ENCODE measurements at regions not wholly inside any gene's neighbourhood (a gene's known extent, or its start where the extent isn't known, plus 50 kb on each side); places are given as distances from the start of the nearest gene placed in this dataset.

- Histone ChIP-seq H3K27me3 (no peaks in the 10 kb centered on the region), H3K4me3 (no peak overlapping the region), H3K4me1 (no peaks in the 10 kb centered on the region), H3K9me3 (no peaks in the 10 kb centered on the region), H3K36me3 (no peaks in the 10 kb centered on the region), H3K27ac (no peak overlapping the region)
- intact Hi-C loops (cut with DNase I), result no loop called here
- ATAC-seq (no peak), DNase-seq (no peak)
- no peak for TF ChIP-seq CTCF (IDR thresholded peaks at IDR 0.05)
These were observed 64.8 kb upstream of the PPM1J start for GRCh38 chr1:112779665-112780526.

GRCh38 chr1:112778137-112778536, 63.0 kb upstream of the PPM1J start:
- Histone ChIP-seq H3K9me3 (no peaks in the 10 kb centered on the region), H3K4me3 (no peak overlapping the region), H3K4me1 (no peaks in the 10 kb centered on the region), H3K27me3 (peaks cover 0 to 2% of the 10 kb centered on the region in 2 donors), H3K27ac (no peak overlapping the region), H3K36me3 (no peaks in the 10 kb centered on the region)
- intact Hi-C loops (cut with DNase I), result no loop called here
- no peak for DNase-seq
- TF ChIP-seq CTCF (IDR thresholded peaks at IDR 0.05), result no peak
- ATAC-seq, result no peak

- intact Hi-C loops (cut with DNase I), result no loop called here
- H3K4me1 ChIP-seq, result no peaks in the 10 kb centered on the region
- no peak for ATAC-seq
- no peak overlapping the region for H3K4me3 ChIP-seq
- H3K9me3 ChIP-seq, result no peaks in the 10 kb centered on the region
- TF ChIP-seq CTCF (IDR thresholded peaks at IDR 0.05), result no peak
- H3K27ac ChIP-seq, result no peak overlapping the region
- no peak for DNase-seq
- H3K36me3 ChIP-seq, result no peaks in the 10 kb centered on the region
- peaks cover 0 to 13% of the 10 kb centered on the region in 2 donors for H3K27me3 ChIP-seq
These were observed 61.6 kb upstream of the PPM1J start for GRCh38 chr1:112776688-112777087.

- no peaks in the 10 kb centered on the region for H3K9me3 ChIP-seq
- H3K36me3 ChIP-seq, result no peaks in the 10 kb centered on the region
- ATAC-seq (no peak), DNase-seq (no peak)
- H3K4me1 ChIP-seq, result no peaks in the 10 kb centered on the region
- TF ChIP-seq CTCF (IDR thresholded peaks at IDR 0.05), result no peak
- peaks cover 0 to 26% of the 10 kb centered on the region in 2 donors for H3K27me3 ChIP-seq
- intact Hi-C loops (cut with DNase I), result no loop called here
- no peak overlapping the region for H3K4me3 ChIP-seq
- no peak overlapping the region for H3K27ac ChIP-seq
These were observed 57.6 kb upstream of the PPM1J start for GRCh38 chr1:112772781-112773180.

GRCh38 chr1:112770724-112771123, 55.6 kb upstream of the PPM1J start:
- intact Hi-C loops (cut with DNase I), result no loop called here
- DNase-seq (no peak), ATAC-seq (no peak)
- Histone ChIP-seq H3K27ac (no peak overlapping the region), H3K27me3 (peaks cover 0 to 26% of the 10 kb centered on the region in 2 donors), H3K4me1 (no peaks in the 10 kb centered on the region), H3K4me3 (no peak overlapping the region), H3K36me3 (no peaks in the 10 kb centered on the region), H3K9me3 (no peaks in the 10 kb centered on the region)
- TF ChIP-seq CTCF (IDR thresholded peaks at IDR 0.05), result no peak
